Endothelial cell of umbilical vein (primary cell): ENCODE measurements at regions not wholly inside any gene's neighbourhood (a gene's known extent, or its start where the extent isn't known, plus 50 kb on each side); places are given as distances from the start of the nearest gene placed in this dataset.

Experiments
- BruUV-seq: library from RNA; stranded (reverse); fragments of 400-500 nt; replicated peaks from 2 replicates; lab custom pipeline; 2021; lab: Mats Ljungman, UMichigan
- CTCF ChIA-PET: fragments of 300-600, 350-600 bp; sonication (Branson Sonifier 250); formaldehyde crosslinking; loops from one replicate; lab custom pipeline; 2021; ENCODE audit warnings: antibody characterized with exemption, inconsistent platforms; lab: Charles Lee
- POLR2A ChIA-PET: fragments of 300-600, 350-600 bp; sonication (Branson Sonifier 250); formaldehyde crosslinking; loops from one replicate; lab custom pipeline; 2021; ENCODE audit warnings: antibody characterized with exemption, inconsistent platforms; lab: Charles Lee
- DNase-seq: peaks from one replicate; pipeline ENCODE4 v3.0.0-alpha.2; 2011; ENCODE audit warnings: low read depth, low spot score
- FAIRE-seq: peaks from 2 replicates; lab custom pipeline; 2011; peaks lifted over from hg19 to GRCh38; lab: Jason Lieb, UNC
- H2AFZ ChIP-seq: 2 replicates; pipeline ENCODE4 v1.6.0; 2012; ENCODE audit warnings: low read depth, low read length, control low read depth, inconsistent platforms
- H3K27ac ChIP-seq: 2 replicates; pipeline ENCODE4 v1.5.1; 2011; ENCODE audit warnings: low read depth, mild to moderate bottlenecking, control low read depth, low read length, moderate library complexity; ENCODE audit not compliant: insufficient read depth
- H3K27me3 ChIP-seq, 2 experiments: 2 replicates each; pipeline versions ENCODE4 v1.6.0 to v1.6.1; 2011; ENCODE audit warnings: low read length in 2 of 2, mixed read lengths in 1 of 2; ENCODE audit not compliant: control insufficient read depth in 2 of 2, insufficient read depth in 2 of 2
- H3K36me3 ChIP-seq, 2 experiments: 2 replicates in 1 of 2; 3 replicates in 1 of 2; pipeline ENCODE4 v1.5.1; 2011; ENCODE audit warnings: low read length in 2 of 2, mild to moderate bottlenecking in 1 of 2, moderate library complexity in 1 of 2; ENCODE audit not compliant: control insufficient read depth in 2 of 2, insufficient read depth in 2 of 2; ENCODE audit errors: extremely low read depth in 1 of 2
- H3K4me1 ChIP-seq: 3 replicates; pipeline ENCODE4 v1.5.1; 2011; ENCODE audit warnings: mild to moderate bottlenecking, low read length; ENCODE audit not compliant: control insufficient read depth, insufficient read depth; ENCODE audit errors: extremely low read depth
- H3K4me2 ChIP-seq: 2 replicates; pipeline ENCODE4 v1.6.1; 2011; ENCODE audit warnings: low read length, control low read depth, mixed read lengths; ENCODE audit not compliant: insufficient read depth
- H3K4me3 ChIP-seq, 3 experiments: fragments of 200-600 bp in 1 of 3; sonication (generic), shearing (Covaris generic) in 1 of 3; replicated peaks in 1 of 3; 2 replicates each; pipeline ENCODE4 v1.5.1; 2011 to 2016; ENCODE audit warnings: control low read depth in 3 of 3, low read length in 3 of 3, mild to moderate bottlenecking in 2 of 3, inconsistent platforms in 1 of 3, low read depth in 1 of 3, moderate library complexity in 1 of 3; ENCODE audit not compliant: insufficient read depth in 1 of 3
- H3K79me2 ChIP-seq: 2 replicates; pipeline ENCODE4 v1.6.0; 2012; ENCODE audit warnings: low read length, inconsistent platforms; ENCODE audit not compliant: control insufficient read depth, insufficient read depth
- H3K9ac ChIP-seq: replicated peaks from 2 replicates; pipeline ENCODE3; 2011; ENCODE audit warnings: low read length, control low read depth; ENCODE audit not compliant: insufficient read depth; ENCODE audit errors: extremely low read depth
- H3K9me1 ChIP-seq: replicated peaks from 3 replicates; pipeline ENCODE4 v1.6.0; 2011; ENCODE audit warnings: mild to moderate bottlenecking, low read length; ENCODE audit not compliant: control insufficient read depth, insufficient read depth; ENCODE audit errors: extremely low read depth
- H3K9me3 ChIP-seq: replicated peaks from 2 replicates; pipeline ENCODE4 v1.5.1; 2012; ENCODE audit warnings: low read length, inconsistent platforms; ENCODE audit not compliant: control insufficient read depth, insufficient read depth
- H4K20me1 ChIP-seq: replicated peaks from 2 replicates; pipeline ENCODE3; 2011; ENCODE audit warnings: mild to moderate bottlenecking, low read length; ENCODE audit not compliant: control insufficient read depth, insufficient read depth; ENCODE audit errors: extremely low read depth
- EZH2 ChIP-seq: IDR thresholded peaks from 2 replicates; pipeline ENCODE4 v1.6.1; 2012; ENCODE audit warnings: borderline replicate concordance, low read depth, mild to moderate bottlenecking, moderate library complexity, low read length, inconsistent platforms; ENCODE audit not compliant: severe bottlenecking
- FOS ChIP-seq: IDR thresholded peaks from 2 replicates; pipeline ENCODE4 v1.6.1; 2011; ENCODE audit warnings: mild to moderate bottlenecking, low read length, moderate library complexity, borderline replicate concordance; ENCODE audit not compliant: insufficient read depth
- GATA2 ChIP-seq: IDR thresholded peaks from 2 replicates; pipeline ENCODE4 v1.7.0; 2011; ENCODE audit warnings: low read depth, mild to moderate bottlenecking, moderate library complexity, mixed read lengths, low read length; ENCODE audit not compliant: insufficient read length, insufficient read depth
- JUN ChIP-seq: IDR thresholded peaks from 2 replicates; pipeline ENCODE4 v1.6.1; 2011; ENCODE audit warnings: borderline replicate concordance, low read depth; ENCODE audit not compliant: insufficient read length, insufficient read depth
- MAX ChIP-seq: IDR thresholded peaks from 2 replicates; pipeline ENCODE4 v1.6.1; 2011; ENCODE audit not compliant: insufficient read depth, insufficient read length
- MYC ChIP-seq: IDR thresholded peaks from one replicate; pipeline ENCODE4 v1.6.1; 2011; ENCODE audit warnings: mild to moderate bottlenecking, low read depth, low read length
- POLR2A ChIP-seq: IDR thresholded peaks from 2 replicates; pipeline ENCODE4 v1.6.1; 2012; ENCODE audit warnings: low read depth, mild to moderate bottlenecking, control low read depth, low read length
- POLR2AphosphoS5 ChIP-seq: IDR thresholded peaks from 2 replicates; pipeline ENCODE4 v1.6.1; 2012; ENCODE audit warnings: low read depth, mild to moderate bottlenecking, control low read depth, low read length, moderate library complexity; ENCODE audit not compliant: insufficient read depth
- dilution Hi-C: fragments of 300-500 bp; cut with MboI; formaldehyde crosslinking; loops from one replicate; pipeline ENCODE4 v1.15.0; 2019; ENCODE audit warnings: low sequenced_read_pairs; ENCODE audit not compliant: extremely low pct_ligation_motif_present
- intact Hi-C: fragments of 100-400 bp; cut with micrococcal nuclease; formaldehyde crosslinking; loops from one replicate; pipeline ENCODE4 v1.10.0; 2022
- TF ChIP-seq, protein P1 (sequence below), 2 donors: IDR thresholded peaks; 1 replicate in 1 of 2; 2 replicates in 1 of 2; pipeline ENCODE4 v1.5.1; 2011; ENCODE audit warnings: low read length in 2 of 2, mild to moderate bottlenecking in 2 of 2, moderate library complexity in 2 of 2, control low read depth in 1 of 2, inconsistent platforms in 1 of 2, low read depth in 1 of 2; ENCODE audit not compliant: insufficient read depth in 1 of 2; ENCODE audit errors: extremely low read depth in 1 of 2

DNA sequence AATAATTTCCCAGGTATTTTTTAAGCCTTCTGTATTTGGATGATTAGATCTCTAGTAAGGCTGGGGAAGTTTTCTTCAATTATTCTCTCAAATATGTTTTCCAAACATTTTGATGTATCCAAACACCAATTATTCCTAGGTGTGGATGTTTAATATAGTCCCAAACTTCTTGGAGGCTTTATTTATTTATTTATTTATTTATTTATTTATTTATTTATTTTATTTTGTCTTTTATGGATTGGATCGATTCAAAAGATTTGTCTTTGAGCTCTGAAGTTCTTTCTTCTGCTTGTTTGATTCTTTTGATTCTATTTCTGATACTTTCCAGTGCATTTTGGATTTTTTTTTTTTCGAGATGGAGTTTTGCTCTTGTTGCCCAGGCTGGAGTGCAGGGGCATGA lies 2267.9 kb upstream of the RAG2 start:
- Histone ChIP-seq H3K4me3 (no peak overlapping the region), H3K27ac (no peak overlapping the region), H3K4me1 (no peaks in the 10 kb centered on the region), H3K36me3 (no peaks in the 10 kb centered on the region), H3K9ac (no peak overlapping the region), H3K9me1 (no peaks in the 10 kb centered on the region), H3K27me3 (no peaks in the 10 kb centered on the region), H3K79me2 (no peaks in the 10 kb centered on the region), H2AFZ (no peak overlapping the region), H4K20me1 (no peaks in the 10 kb centered on the region), H3K9me3 (peaks cover 2% of the 10 kb centered on the region), H3K4me2 (no peak overlapping the region)
- intact Hi-C loops, result no loop called here
- POLR2A ChIA-PET, result no interaction called here
- CTCF ChIA-PET, result no interaction called here
- TF ChIP-seq MAX, result no peak
- TF ChIP-seq FOS, result no peak
- no peak for TF ChIP-seq POLR2A
- TF ChIP-seq, protein P1, sequence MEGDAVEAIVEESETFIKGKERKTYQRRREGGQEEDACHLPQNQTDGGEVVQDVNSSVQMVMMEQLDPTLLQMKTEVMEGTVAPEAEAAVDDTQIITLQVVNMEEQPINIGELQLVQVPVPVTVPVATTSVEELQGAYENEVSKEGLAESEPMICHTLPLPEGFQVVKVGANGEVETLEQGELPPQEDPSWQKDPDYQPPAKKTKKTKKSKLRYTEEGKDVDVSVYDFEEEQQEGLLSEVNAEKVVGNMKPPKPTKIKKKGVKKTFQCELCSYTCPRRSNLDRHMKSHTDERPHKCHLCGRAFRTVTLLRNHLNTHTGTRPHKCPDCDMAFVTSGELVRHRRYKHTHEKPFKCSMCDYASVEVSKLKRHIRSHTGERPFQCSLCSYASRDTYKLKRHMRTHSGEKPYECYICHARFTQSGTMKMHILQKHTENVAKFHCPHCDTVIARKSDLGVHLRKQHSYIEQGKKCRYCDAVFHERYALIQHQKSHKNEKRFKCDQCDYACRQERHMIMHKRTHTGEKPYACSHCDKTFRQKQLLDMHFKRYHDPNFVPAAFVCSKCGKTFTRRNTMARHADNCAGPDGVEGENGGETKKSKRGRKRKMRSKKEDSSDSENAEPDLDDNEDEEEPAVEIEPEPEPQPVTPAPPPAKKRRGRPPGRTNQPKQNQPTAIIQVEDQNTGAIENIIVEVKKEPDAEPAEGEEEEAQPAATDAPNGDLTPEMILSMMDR (IDR thresholded peaks at IDR 0.05; ENCODE audit: extremely low read depth in 1 of 2, insufficient read depth in 1 of 2, low read depth in 1 of 2, low read length in 2 of 2), result no peak
- no peak for TF ChIP-seq EZH2
- no peak for TF ChIP-seq JUN
- no peak for TF ChIP-seq GATA2
- TF ChIP-seq MYC, result no peak
- no peak for TF ChIP-seq POLR2AphosphoS5
- dilution Hi-C loops, result no loop called here
- no peak for DNase-seq
- BruUV-seq, result no TSS peak
- FAIRE-seq, result no peak
